G401.6 (cell line): ENCODE measurements at regions not wholly inside any gene's neighbourhood (a gene's known extent, or its start where the extent isn't known, plus 50 kb on each side); places are given as distances from the start of the nearest gene placed in this dataset.

Source experiments
- FAIRE-seq: peaks from 2 replicates; lab custom pipeline; 2012; peaks lifted over from hg19 to GRCh38; lab: Jason Lieb, UNC

GRCh38 chr4:32042486-32043247 lies 1322.5 kb downstream of the PCDH7 start:
- no peak for FAIRE-seq

DNA sequence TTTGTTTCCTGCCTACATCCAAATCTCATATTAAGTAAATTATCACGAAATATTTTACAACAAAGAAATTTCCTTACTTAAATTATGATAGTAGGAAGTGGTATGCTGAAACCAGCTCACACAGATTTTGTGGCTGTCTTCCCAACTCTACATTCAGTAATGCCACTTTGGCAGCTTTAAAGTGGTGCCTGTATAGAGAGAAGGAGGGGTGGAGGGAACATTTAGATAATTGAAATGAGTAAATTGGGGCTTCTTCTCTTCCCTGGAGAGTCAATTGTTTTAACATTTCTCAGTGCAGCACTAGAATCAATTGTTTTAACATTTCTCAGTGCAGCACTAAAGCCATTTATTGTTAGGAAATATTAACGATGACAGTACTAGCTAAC lies 1323.1 kb downstream of the PCDH7 start:
- FAIRE-seq, result no peak

GRCh38 chr4:32061916-32062315 lies 1341.7 kb downstream of the PCDH7 start:
- FAIRE-seq, result no peak

DNA sequence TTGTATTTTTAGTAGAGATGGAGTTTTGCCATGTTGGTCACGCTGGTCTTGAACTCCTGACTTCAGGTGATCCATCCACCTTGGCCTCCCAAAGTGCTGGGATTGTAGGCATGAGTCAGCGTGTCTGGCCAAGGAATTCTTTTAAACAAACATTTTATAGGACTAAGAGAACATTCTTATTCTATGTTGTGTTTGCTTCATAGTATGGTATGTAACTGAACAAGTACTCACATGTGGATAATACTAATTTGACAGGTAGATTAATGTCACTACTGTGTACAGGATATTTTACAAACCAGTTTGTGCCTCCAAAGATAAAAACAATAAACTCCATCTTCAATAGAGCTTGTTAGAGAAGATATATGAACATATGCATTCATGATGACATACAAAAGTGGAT lies 1353.4 kb downstream of the PCDH7 start:
- FAIRE-seq, result no peak

DNA sequence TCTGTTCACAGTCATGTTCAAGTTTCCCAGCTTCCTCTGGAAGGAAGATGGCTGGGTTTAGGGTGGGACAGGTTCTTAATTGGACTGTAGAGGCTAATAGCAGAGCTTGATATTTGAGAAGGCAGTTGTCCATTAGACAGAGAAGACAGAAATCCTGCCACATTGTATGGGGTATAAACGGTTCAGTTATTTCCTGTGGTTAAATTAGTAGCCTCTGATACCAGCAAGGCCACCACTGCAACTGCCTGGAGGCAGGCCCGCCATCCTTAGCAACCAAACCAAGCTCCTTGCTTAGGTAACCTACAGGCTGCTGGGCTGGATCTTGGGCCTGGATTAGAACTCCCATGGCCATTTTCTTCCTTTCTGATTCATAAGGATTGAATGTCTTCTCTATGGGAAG lies 1367.0 kb downstream of the PCDH7 start:
- FAIRE-seq, result no peak

DNA sequence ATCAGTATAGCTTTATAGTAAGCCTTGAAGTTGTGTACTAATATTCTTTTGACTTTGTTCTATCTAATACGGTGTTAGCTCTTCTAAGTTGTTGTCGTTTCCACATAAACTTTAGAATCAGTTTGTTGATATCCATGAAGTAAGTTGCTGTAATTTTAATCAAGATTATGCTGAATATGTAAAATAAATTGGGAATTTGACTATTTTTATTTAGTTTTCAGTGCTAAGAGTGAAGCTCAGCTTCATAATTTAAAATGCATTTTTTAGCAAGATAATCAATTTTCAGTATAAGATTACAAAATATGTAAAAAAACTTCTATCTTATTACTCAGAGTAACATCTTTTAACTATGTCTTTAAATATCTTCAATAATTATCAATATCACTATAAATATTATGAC lies 1374.8 kb downstream of the PCDH7 start:
- no peak for FAIRE-seq

DNA sequence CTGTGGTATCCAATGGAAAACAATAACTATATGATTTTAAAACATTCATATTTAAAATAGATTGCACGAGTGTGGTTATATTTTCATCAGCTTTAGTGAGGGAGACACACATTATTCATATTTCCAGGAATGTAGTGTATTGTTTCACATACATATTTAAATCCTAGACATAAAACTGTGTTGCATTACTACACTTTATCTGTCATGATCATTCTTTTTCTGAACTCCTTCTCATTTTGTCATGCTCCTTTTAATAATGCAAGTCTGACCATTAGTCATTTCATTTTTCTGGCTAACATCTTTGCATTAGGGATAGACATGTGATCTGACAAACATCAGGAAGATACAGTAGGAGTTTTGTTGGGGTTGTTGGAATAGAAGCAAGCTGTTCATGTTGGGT lies 1382.7 kb downstream of the PCDH7 start:
- FAIRE-seq, result no peak

GRCh38 chr4:32106767-32107166 lies 1386.6 kb downstream of the PCDH7 start:
- no peak for FAIRE-seq

- no peak for FAIRE-seq
Measured at GRCh38 chr4:32112891-32113290, 1392.7 kb downstream of the PCDH7 start.

- no peak for FAIRE-seq
Measured at GRCh38 chr4:32117693-32118092, 1397.5 kb downstream of the PCDH7 start.

- no peak for FAIRE-seq
Measured at GRCh38 chr4:32119907-32120306, 1399.7 kb downstream of the PCDH7 start.

DNA sequence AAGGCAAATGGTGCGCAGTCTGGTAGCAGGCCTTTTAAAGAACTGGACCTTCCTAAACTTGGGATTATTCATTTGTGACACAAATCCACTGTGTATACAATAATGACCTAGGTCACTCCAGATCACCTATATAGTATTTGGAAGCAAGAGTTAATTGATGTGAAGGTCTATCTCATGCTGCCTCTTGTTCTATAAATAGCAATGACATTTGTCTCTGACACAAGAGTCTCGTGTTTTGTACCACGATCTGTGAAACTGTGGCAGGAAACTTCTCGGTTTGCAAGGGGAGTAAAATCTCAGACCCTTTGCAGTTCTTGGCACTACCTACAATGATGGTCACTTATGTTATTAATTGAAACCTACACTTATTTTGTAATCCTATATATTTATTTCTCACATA lies 1408.4 kb downstream of the PCDH7 start:
- FAIRE-seq, result no peak

- no peak for FAIRE-seq
Measured at GRCh38 chr4:32129967-32130366, 1409.8 kb downstream of the PCDH7 start.

DNA sequence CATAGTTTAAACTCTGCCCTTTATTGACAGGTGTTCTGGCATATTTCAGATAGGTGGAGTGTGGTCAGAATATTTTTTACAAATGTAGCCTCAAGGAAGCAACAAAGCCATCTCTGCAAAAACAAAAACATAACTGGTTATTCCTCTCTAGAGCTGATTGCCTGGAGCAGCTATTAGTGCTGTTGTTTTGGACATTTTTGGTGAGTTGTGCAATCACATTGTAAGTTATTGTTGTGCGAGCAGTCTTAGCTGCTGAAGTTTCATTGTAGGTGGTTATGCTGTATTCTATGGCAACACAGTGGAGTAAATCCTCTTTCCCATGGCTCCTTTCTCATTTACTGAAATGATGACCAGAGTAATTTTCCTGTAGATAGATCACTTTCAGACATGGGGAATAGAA lies 1413.0 kb downstream of the PCDH7 start:
- FAIRE-seq, result no peak

DNA sequence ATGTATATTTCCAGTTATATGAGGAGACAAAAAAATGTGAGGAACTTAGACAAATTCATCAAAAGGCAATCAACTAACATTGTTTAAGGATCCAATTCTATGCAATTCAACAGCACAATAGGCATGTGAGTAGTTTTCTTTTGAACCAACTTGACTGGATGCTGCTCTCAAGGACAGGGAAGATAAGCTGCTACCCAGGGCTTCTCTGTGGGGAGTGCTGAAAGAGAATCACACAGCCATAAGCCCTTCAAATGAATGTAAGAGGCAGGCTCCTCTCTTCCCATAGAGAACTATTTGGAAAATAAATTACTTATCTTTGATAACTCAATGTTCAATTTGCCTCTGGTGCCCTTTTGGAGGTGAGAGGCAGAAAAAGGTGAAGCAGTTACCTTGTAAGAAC lies 1413.6 kb downstream of the PCDH7 start:
- FAIRE-seq, result no peak

- FAIRE-seq, result no peak
Measured at GRCh38 chr4:32135642-32136041, 1415.5 kb downstream of the PCDH7 start.

GRCh38 chr4:32136081-32136787 lies 1416.1 kb downstream of the PCDH7 start:
- no peak for FAIRE-seq

GRCh38 chr4:32140636-32141035 lies 1420.5 kb downstream of the PCDH7 start:
- FAIRE-seq, result no peak

DNA sequence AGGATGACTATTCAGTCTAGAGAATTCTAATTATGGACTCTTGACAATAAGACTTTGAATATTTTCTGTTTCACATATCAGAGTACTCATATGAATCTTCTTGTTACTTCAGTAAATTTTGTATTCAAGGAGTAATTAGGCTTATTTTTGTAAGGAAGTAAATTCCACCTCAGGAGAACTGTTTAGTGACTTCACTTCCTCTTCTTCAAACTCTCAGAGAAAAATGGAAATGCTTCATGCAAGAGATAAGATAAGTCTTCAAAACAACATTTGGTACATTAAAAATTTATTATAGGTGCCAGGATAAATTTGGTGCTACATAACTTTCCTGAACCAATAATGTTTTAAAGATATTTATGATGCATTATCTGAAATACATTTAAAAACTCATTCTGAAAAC lies 1421.9 kb downstream of the PCDH7 start:
- FAIRE-seq, result no peak

GRCh38 chr4:32145987-32146386 lies 1425.8 kb downstream of the PCDH7 start:
- no peak for FAIRE-seq

DNA sequence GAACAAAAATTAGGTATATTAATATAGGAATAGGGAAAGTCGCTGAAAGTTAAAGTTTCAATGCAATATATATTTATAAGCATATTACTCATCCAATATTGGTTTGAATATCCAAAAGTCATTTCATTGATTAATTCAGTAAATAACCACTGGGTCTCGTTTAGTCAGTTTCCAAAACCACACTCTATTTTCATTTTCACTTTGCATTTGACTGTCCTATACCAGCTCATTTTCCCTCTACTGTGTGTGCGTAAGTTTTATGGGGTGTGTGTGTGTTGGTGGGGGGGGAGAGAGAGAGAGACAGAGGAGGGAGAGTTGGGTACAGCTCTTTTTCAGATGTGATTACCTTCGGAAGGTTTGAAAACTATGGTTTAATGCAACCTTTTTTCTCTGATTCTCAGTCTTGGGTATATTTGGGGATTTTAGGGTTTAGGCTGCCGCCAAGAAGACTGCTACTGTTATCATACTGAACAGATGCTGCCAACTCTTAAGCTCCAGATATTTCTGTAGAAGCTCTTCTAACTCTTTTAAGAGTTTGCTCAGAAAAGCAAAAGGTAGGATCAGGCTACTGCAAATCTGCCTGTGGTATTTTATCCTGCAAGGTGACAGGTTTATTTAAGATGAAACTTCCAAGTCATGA lies 1427.4 kb downstream of the PCDH7 start:
- FAIRE-seq, result no peak

DNA sequence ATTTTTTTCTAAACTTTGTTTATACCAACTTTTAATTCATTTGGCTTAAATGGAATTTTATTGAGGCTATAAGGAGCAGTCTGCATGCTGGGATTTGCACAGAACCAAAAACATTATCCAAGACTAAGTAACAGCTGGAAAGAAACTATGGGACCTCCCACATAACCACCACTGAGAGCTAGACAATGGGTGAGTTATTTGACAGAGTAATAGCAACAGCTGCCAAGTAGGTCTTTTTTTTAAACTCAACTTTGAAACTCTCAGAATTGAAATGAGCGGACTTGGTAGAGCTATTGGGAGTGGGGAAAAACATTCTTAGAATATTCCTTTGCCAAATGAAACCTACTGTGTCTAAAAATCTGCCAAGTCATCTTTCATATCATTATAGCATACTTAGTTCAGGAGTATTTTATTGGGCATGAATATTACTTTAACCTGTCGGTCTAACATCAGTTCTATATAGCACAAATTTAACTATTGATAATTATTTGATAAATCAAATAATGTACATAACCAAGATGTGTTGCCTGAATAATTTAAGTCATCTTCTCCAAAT lies 1428.0 kb downstream of the PCDH7 start:
- no peak for FAIRE-seq

GRCh38 chr4:32158961-32159360 lies 1438.8 kb downstream of the PCDH7 start:
- no peak for FAIRE-seq
